Stimulated activated CD4-positive, alpha-beta T cell treated with anti-CD3 and anti-CD28 coated beads, Interleukin-15, amount 100 ng/mL, for 1 hour (primary cell): ENCODE measurements at regions not wholly inside any gene's neighbourhood (a gene's known extent, or its start where the extent isn't known, plus 50 kb on each side); places are given as distances from the start of the nearest gene placed in this dataset.

Experiments used
- DNase-seq, 2 donors: peaks; one replicate each; pipeline ENCODE4 v3.0.0-alpha.2; 2020; ENCODE audit warnings: low read depth in 1 of 2, low spot score in 1 of 2

GRCh38 chr15:95303713-95304112 lies 1026.8 kb upstream of the NR2F2 start:
- no peak for DNase-seq

- no peak for DNase-seq
These were observed 1026.2 kb upstream of the NR2F2 start for GRCh38 chr15:95304151-95304946.

- DNase-seq = no peak
These were observed 1025.5 kb upstream of the NR2F2 start for GRCh38 chr15:95304947-95305400.

GRCh38 chr15:95307115-95307514 lies 1023.4 kb upstream of the NR2F2 start:
- no peak for DNase-seq

- no peak for DNase-seq
These were observed 1011.3 kb upstream of the NR2F2 start for GRCh38 chr15:95319242-95319641.

GRCh38 chr15:95323796-95324195 lies 1006.7 kb upstream of the NR2F2 start:
- DNase-seq = no peak

GRCh38 chr15:95324656-95325055 lies 1005.8 kb upstream of the NR2F2 start:
- DNase-seq = no peak

GRCh38 chr15:95325763-95326404 lies 1004.6 kb upstream of the NR2F2 start:
- DNase-seq = no peak

GRCh38 chr15:95326431-95327182 lies 1003.9 kb upstream of the NR2F2 start:
- no peak for DNase-seq

- no peak for DNase-seq
These were observed 1003.3 kb upstream of the NR2F2 start for GRCh38 chr15:95327183-95327525.

- DNase-seq = no peak
These were observed 1002.8 kb upstream of the NR2F2 start for GRCh38 chr15:95327661-95328060.

GRCh38 chr15:95328559-95328958 lies 1001.9 kb upstream of the NR2F2 start:
- no peak for DNase-seq

- no peak for DNase-seq
These were observed 1001.1 kb upstream of the NR2F2 start for GRCh38 chr15:95329362-95329761.

- no peak for DNase-seq
These were observed 988.8 kb upstream of the NR2F2 start for GRCh38 chr15:95341686-95342085.

- no peak for DNase-seq
These were observed 984.6 kb upstream of the NR2F2 start for GRCh38 chr15:95345867-95346266.

- no peak for DNase-seq
These were observed 983.6 kb upstream of the NR2F2 start for GRCh38 chr15:95346721-95347475.

GRCh38 chr15:95347837-95348236 lies 982.7 kb upstream of the NR2F2 start:
- DNase-seq = no peak

- no peak for DNase-seq
These were observed 979.6 kb upstream of the NR2F2 start for GRCh38 chr15:95350908-95351307.

GRCh38 chr15:95352631-95353187 lies 977.8 kb upstream of the NR2F2 start:
- DNase-seq = no peak

- DNase-seq = no peak
These were observed 977.0 kb upstream of the NR2F2 start for GRCh38 chr15:95353512-95353911.

- DNase-seq = no peak
These were observed 970.5 kb upstream of the NR2F2 start for GRCh38 chr15:95359966-95360365.
